KMS-11 (cell line): ENCODE measurements at regions not wholly inside any gene's neighbourhood (a gene's known extent, or its start where the extent isn't known, plus 50 kb on each side); places are given as distances from the start of the nearest gene placed in this dataset.

Experiments used
- H2AFZ ChIP-seq: fragments of 200-600 bp; sonication (generic); 2 replicates; pipeline ENCODE4 v1.6.1; 2016; ENCODE audit warnings: antibody characterized with exemption, mixed run types, low read depth
- H3K27ac ChIP-seq: fragments of 200-600 bp; sonication (generic); 2 replicates; pipeline ENCODE4 v1.6.1; 2016; ENCODE audit warnings: mild to moderate bottlenecking, mixed run types
- H3K27me3 ChIP-seq: fragments of 200-600 bp; sonication (generic); 2 replicates; pipeline ENCODE4 v1.6.1; 2017; ENCODE audit warnings: mild to moderate bottlenecking, low read depth, mixed run types, moderate library complexity; ENCODE audit not compliant: insufficient read depth
- H3K36me3 ChIP-seq: fragments of 200-600 bp; sonication (generic); 2 replicates; pipeline ENCODE4 v1.6.1; 2017; ENCODE audit warnings: mild to moderate bottlenecking, mixed run types; ENCODE audit not compliant: insufficient read depth
- H3K4me1 ChIP-seq: fragments of 200-600 bp; sonication (generic); 2 replicates; pipeline ENCODE4 v1.6.1; 2016; ENCODE audit warnings: mild to moderate bottlenecking, low read depth, mixed run types; ENCODE audit not compliant: poor library complexity, severe bottlenecking
- H3K4me2 ChIP-seq: fragments of 200-600 bp; sonication (generic); 2 replicates; pipeline ENCODE4 v1.7.0; 2016; ENCODE audit warnings: mild to moderate bottlenecking, mixed run types
- H3K4me3 ChIP-seq: fragments of 200-600 bp; sonication (generic); IDR thresholded peaks from 2 replicates; pipeline ENCODE4 v1.6.1; 2017; ENCODE audit warnings: low read depth, low read length, mixed read lengths; ENCODE audit not compliant: insufficient read depth
- H3K79me2 ChIP-seq: fragments of 200-600 bp; sonication (generic); 2 replicates; pipeline ENCODE4 v1.6.1; 2016; ENCODE audit warnings: low read depth, mixed run types; ENCODE audit not compliant: insufficient read depth
- H3K9ac ChIP-seq: fragments of 200-600 bp; sonication (generic); 2 replicates; pipeline ENCODE4 v1.6.1; 2016; ENCODE audit warnings: mild to moderate bottlenecking, mixed run types
- H4K20me1 ChIP-seq: fragments of 200-600 bp; sonication (generic); 2 replicates; pipeline ENCODE4 v1.6.1; 2016; ENCODE audit warnings: mild to moderate bottlenecking, mixed run types; ENCODE audit not compliant: insufficient read depth
- TF ChIP-seq, protein P1 (sequence below): fragments of 200-600 bp; sonication (generic); conservative IDR thresholded peaks from 2 replicates; pipeline ENCODE4 v1.6.1; 2017; ENCODE audit warnings: low read depth, mild to moderate bottlenecking, antibody characterized with exemption, low read length, moderate library complexity, mixed read lengths

DNA sequence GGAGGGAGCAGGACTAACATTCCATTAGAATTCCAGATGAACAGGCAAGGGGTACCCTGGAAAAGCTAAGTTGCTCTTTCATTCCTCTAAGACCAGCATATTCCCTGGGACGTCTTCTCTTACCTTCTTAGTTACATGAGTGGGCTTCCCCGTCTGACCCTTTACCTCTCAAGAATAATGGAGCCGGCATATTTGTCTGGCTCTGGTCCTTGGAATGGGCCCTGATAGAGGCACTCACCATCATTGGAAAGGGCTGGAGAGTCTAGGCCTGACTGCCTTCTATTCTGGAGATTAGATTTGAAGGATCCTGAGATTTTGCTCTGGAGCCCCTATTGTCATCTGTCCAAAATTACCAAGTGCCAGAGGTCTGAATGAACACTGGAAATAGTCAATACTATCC, 347.5 kb downstream of the MYCN start:
- no peaks in the 10 kb centered on the region for H3K36me3 ChIP-seq
- no peak overlapping the region for H2AFZ ChIP-seq
- no peaks in the 10 kb centered on the region for H3K4me1 ChIP-seq
- no peak overlapping the region for H3K4me2 ChIP-seq
- TF ChIP-seq, protein P1, sequence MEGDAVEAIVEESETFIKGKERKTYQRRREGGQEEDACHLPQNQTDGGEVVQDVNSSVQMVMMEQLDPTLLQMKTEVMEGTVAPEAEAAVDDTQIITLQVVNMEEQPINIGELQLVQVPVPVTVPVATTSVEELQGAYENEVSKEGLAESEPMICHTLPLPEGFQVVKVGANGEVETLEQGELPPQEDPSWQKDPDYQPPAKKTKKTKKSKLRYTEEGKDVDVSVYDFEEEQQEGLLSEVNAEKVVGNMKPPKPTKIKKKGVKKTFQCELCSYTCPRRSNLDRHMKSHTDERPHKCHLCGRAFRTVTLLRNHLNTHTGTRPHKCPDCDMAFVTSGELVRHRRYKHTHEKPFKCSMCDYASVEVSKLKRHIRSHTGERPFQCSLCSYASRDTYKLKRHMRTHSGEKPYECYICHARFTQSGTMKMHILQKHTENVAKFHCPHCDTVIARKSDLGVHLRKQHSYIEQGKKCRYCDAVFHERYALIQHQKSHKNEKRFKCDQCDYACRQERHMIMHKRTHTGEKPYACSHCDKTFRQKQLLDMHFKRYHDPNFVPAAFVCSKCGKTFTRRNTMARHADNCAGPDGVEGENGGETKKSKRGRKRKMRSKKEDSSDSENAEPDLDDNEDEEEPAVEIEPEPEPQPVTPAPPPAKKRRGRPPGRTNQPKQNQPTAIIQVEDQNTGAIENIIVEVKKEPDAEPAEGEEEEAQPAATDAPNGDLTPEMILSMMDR = no peak
- H3K27me3 ChIP-seq = no peaks in the 10 kb centered on the region
- H3K4me3 ChIP-seq = no peak overlapping the region
- H3K79me2 ChIP-seq = no peaks in the 10 kb centered on the region
- no peak overlapping the region for H3K27ac ChIP-seq
- no peak overlapping the region for H3K9ac ChIP-seq
- no peaks in the 10 kb centered on the region for H4K20me1 ChIP-seq

DNA sequence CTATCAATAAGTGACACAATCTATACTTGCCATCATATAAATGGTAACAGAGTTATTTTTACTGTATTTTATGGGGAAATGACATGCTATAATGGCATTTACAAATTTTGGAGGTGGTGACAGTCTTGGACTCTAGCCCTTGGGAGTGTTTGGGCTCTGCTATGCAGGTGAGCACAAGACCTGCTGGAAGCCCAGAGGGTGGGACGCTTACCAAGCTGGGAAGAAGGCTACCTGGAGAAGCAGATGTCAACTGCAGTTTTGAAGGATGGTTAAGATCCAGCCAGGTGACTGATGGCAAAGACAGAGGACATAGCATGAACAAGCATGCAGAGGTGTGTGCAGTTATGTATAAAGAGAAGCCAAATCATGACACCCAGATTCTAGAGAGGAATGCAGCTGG, 346.9 kb downstream of the MYCN start:
- Histone ChIP-seq H3K27ac (no peak overlapping the region), H2AFZ (no peak overlapping the region), H3K4me1 (peaks cover 5% of the 10 kb centered on the region), H4K20me1 (no peaks in the 10 kb centered on the region), H3K36me3 (no peaks in the 10 kb centered on the region), H3K27me3 (no peaks in the 10 kb centered on the region), H3K79me2 (no peaks in the 10 kb centered on the region), H3K9ac (no peak overlapping the region), H3K4me3 (no peak overlapping the region), H3K4me2 (no peak overlapping the region)
- TF ChIP-seq, protein P1 = no peak

DNA sequence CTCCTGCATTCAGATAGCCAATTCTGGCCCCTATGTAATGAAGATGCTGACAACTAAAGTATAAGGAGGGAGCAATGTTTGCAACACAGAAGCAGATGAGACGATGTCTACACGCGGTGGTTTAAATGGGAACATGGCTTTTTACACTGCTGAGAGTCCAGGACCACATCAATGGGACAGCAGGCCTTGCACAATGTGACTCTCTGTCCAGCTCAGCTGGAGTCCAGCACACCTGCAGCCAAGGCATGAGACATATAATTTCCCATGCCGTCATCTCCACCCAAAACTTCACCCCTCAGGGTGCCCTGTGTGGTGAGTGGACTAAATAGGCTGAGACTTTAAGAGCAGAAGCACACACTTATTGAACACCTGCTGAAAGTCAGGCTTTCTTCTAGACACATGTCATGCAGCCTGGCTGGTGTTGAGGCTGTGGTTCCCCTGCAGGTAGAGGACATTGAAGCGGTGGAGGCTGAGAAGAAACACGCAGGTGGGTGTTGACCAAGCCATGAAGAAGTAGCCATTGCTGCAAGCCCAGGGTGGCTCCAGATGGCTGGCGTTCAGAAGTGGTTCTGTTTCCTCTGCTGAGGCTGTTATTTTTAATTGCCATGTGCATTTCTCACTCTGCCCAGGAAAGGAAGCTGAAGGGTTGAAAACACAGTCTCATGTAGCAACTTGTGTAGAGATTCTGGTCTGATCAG, 345.6 kb downstream of the MYCN start:
- TF ChIP-seq, protein P1 = no peak
- Histone ChIP-seq H3K4me3 (no peak overlapping the region), H3K4me1 (peaks cover 18% of the 10 kb centered on the region), H4K20me1 (no peaks in the 10 kb centered on the region), H3K36me3 (no peaks in the 10 kb centered on the region), H3K4me2 (no peak overlapping the region), H3K79me2 (no peaks in the 10 kb centered on the region), H3K9ac (no peak overlapping the region), H3K27me3 (no peaks in the 10 kb centered on the region), H3K27ac (no peak overlapping the region), H2AFZ (no peak overlapping the region)

DNA sequence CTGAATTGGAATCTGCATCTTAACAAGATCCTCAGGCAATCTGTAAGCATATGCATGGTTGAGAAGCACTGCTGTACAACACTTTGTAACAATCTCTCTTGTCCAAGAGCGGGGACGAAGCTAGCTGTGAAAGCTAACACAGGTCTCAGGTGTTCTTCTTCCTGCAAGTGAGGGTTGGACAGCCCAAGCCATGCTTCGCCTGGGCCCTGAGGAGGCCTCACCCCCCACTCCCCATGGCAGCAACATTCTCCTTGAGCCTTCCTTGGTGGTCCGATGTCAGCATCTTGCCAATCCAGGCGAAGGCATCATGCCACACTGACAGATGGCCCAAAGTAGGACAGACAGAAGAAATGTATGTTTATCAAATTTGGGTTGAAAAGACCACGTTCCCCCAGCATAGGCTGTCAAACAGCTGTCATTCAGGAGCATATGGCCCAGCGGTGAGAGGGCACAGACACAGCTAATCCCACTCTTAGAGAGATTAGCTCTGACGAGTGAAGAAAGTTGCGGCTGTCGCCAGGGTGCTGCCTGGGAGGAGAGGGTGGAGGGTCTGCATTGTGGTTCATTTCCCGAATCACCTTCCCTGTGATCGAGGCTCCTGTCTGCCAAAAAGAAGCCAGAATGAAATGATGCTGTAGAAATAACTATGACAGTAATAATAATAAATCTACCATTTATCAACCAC, 344.7 kb downstream of the MYCN start:
- TF ChIP-seq, protein P1 = no peak
- H3K79me2 ChIP-seq = no peaks in the 10 kb centered on the region
- H3K9ac ChIP-seq = no peak overlapping the region
- no peaks in the 10 kb centered on the region for H3K36me3 ChIP-seq
- no peaks in the 10 kb centered on the region for H4K20me1 ChIP-seq
- no peak overlapping the region for H2AFZ ChIP-seq
- no peak overlapping the region for H3K4me2 ChIP-seq
- H3K27ac ChIP-seq = no peak overlapping the region
- H3K4me3 ChIP-seq = no peak overlapping the region
- H3K4me1 ChIP-seq = peaks cover 27% of the 10 kb centered on the region
- H3K27me3 ChIP-seq = no peaks in the 10 kb centered on the region
